ENCODE measurements at regions not wholly inside any gene's neighbourhood (a gene's known extent, or its start where the extent isn't known, plus 50 kb on each side); places are given as distances from the start of the nearest gene placed in this dataset.

DNA sequence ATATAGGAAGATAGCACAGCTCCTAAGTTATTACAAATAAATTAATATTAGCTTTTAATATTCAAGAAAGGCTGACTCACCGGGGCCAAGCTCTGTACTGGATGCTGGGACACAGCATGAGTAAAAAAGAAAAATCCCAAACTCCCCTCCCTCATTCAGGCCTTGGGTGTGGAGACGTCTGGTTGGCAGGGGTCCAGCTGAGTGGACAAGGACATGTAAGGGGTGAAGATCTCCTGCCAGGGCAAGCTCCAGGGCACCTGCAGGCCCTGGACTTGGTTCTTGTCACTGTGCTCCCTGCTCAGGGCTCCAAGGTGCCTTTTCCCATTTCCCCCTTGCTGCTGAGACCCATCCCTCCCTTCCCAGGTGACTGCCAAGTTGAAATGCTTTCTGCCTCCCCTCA lies 388.5 kb downstream of the ENC1 start:
- no peak for TF ChIP-seq POLR2A (IDR thresholded peaks at IDR 0.05)
- TF ChIP-seq, protein P1, sequence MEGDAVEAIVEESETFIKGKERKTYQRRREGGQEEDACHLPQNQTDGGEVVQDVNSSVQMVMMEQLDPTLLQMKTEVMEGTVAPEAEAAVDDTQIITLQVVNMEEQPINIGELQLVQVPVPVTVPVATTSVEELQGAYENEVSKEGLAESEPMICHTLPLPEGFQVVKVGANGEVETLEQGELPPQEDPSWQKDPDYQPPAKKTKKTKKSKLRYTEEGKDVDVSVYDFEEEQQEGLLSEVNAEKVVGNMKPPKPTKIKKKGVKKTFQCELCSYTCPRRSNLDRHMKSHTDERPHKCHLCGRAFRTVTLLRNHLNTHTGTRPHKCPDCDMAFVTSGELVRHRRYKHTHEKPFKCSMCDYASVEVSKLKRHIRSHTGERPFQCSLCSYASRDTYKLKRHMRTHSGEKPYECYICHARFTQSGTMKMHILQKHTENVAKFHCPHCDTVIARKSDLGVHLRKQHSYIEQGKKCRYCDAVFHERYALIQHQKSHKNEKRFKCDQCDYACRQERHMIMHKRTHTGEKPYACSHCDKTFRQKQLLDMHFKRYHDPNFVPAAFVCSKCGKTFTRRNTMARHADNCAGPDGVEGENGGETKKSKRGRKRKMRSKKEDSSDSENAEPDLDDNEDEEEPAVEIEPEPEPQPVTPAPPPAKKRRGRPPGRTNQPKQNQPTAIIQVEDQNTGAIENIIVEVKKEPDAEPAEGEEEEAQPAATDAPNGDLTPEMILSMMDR (IDR thresholded peaks at IDR 0.05): no peak

Measured in testis (tissue), 2 donors.